EL (cell line): ENCODE measurements at regions not wholly inside any gene's neighbourhood (a gene's known extent, or its start where the extent isn't known, plus 50 kb on each side); places are given as distances from the start of the nearest gene placed in this dataset.

Experiments used
- DNase-seq: peaks from one replicate; pipeline ENCODE4 v3.0.0-alpha.2; 2016

GRCh38 chr12:87783467-87783866 lies 245.7 kb downstream of the C12orf50 start:
- DNase-seq: no peak

- no peak for DNase-seq
Observed at GRCh38 chr12:87782838-87783237, 246.4 kb downstream of the C12orf50 start.

GRCh38 chr12:87779858-87780498 lies 249.2 kb downstream of the C12orf50 start:
- no peak for DNase-seq

- peak; percentile 25 for DNase-seq
Observed at GRCh38 chr12:87779016-87779415, 250.2 kb downstream of the C12orf50 start.

GRCh38 chr12:87778065-87778464 lies 251.1 kb downstream of the C12orf50 start:
- DNase-seq: no peak

GRCh38 chr12:87775784-87776183 lies 253.4 kb downstream of the C12orf50 start:
- DNase-seq: no peak

GRCh38 chr12:87775051-87775450 lies 254.2 kb downstream of the C12orf50 start:
- no peak for DNase-seq

GRCh38 chr12:87772401-87772800 lies 256.8 kb downstream of the C12orf50 start:
- no peak for DNase-seq

- DNase-seq: no peak
Observed at GRCh38 chr12:87768501-87769287, 260.5 kb downstream of the C12orf50 start.

- no peak for DNase-seq
Observed at GRCh38 chr12:87766044-87766443, 263.2 kb downstream of the C12orf50 start.

- DNase-seq: no peak
Observed at GRCh38 chr12:87760943-87761342, 268.3 kb downstream of the C12orf50 start.

- DNase-seq: no peak
Observed at GRCh38 chr12:87758271-87758670, 270.9 kb downstream of the C12orf50 start.

- no peak for DNase-seq
Observed at GRCh38 chr12:87756721-87757120, 272.5 kb downstream of the C12orf50 start.

- peak; percentile 92 for DNase-seq
Observed at GRCh38 chr12:87756111-87756510, 273.1 kb downstream of the C12orf50 start.

- no peak for DNase-seq
Observed at GRCh38 chr12:87728931-87729593, 300.1 kb downstream of the C12orf50 start.

GRCh38 chr12:87720967-87721366 lies 308.2 kb downstream of the C12orf50 start:
- no peak for DNase-seq

- DNase-seq: no peak
Observed at GRCh38 chr12:87704374-87704773, 324.8 kb downstream of the C12orf50 start.

GRCh38 chr12:87690236-87690810 lies 338.9 kb downstream of the C12orf50 start:
- peak; percentile 44 for DNase-seq

GRCh38 chr12:87689196-87689595 lies 340.0 kb downstream of the C12orf50 start:
- no peak for DNase-seq

- peak; percentile 77 for DNase-seq
Observed at GRCh38 chr12:87687362-87687761, 341.8 kb downstream of the C12orf50 start.

GRCh38 chr12:87685696-87686095 lies 343.5 kb downstream of the C12orf50 start:
- DNase-seq: no peak

- DNase-seq: no peak
Observed at GRCh38 chr12:87679251-87679650, 349.9 kb downstream of the C12orf50 start.

- DNase-seq: no peak
Observed at GRCh38 chr12:87678453-87678852, 350.7 kb downstream of the C12orf50 start.

- no peak for DNase-seq
Observed at GRCh38 chr12:87676731-87677130, 352.5 kb downstream of the C12orf50 start.
